HepG2 (cell line): ENCODE measurements at regions not wholly inside any gene's neighbourhood (a gene's known extent, or its start where the extent isn't known, plus 50 kb on each side); places are given as distances from the start of the nearest gene placed in this dataset.

Source experiments
- ATAC-seq: fragments of 200-7000 bp; cut with Tn5 transposase; 3 replicates; pipeline ENCODE4 v1.9.1; 2020; ENCODE audit warnings: mild to moderate bottlenecking, moderate library complexity
- BruUV-seq: library from RNA; stranded (reverse); fragments of 400-500 nt; replicated peaks from 2 replicates; lab custom pipeline; 2021; lab: Mats Ljungman, UMichigan
- CTCF ChIA-PET: fragments of 300-600 bp; formaldehyde crosslinking; extraction: SDS; loops from one replicate; lab custom pipeline; 2021; ENCODE audit warnings: low total read pairs, inconsistent platforms, low intra/inter-chr PET ratio; lab: Yijun Ruan, JAX
- POLR2A ChIA-PET: fragments of 350-600 bp; sonication (Branson Sonifier 250); formaldehyde crosslinking; loops from one replicate; lab custom pipeline; 2020; ENCODE audit warnings: antibody characterized with exemption, inconsistent platforms; lab: Yijun Ruan, JAX
- DNase-seq: peaks from one replicate; pipeline ENCODE4 v3.0.0-alpha.2; 2015; ENCODE audit warnings: low spot score
- FAIRE-seq: peaks from 3 replicates; lab custom pipeline; 2011; peaks lifted over from hg19 to GRCh38; lab: Jason Lieb, UNC
- H2AFZ ChIP-seq: one replicate; pipeline ENCODE4 v1.6.1; 2011; ENCODE audit warnings: low read length, inconsistent platforms
- H3K27ac ChIP-seq: fragments of 300-600 bp; 3 replicates; pipeline ENCODE4 v1.8.0; 2011; ENCODE audit warnings: mixed run types, mild to moderate bottlenecking, mixed read lengths, low read length, inconsistent platforms; ENCODE audit not compliant: insufficient read depth; ENCODE audit errors: extremely low read length
- H3K27me3 ChIP-seq, 2 experiments: fragments of 200-600 bp in 1 of 2; 2 replicates in 1 of 2; 3 replicates in 1 of 2; pipeline versions ENCODE4 v1.6.0 to v1.8.0; 2011; ENCODE audit warnings: low read length in 2 of 2, mild to moderate bottlenecking in 2 of 2, moderate library complexity in 2 of 2, inconsistent platforms in 1 of 2; ENCODE audit not compliant: insufficient read depth in 2 of 2, control insufficient read depth in 1 of 2
- H3K36me3 ChIP-seq, 2 experiments: fragments of 200-600 bp in 1 of 2; replicated peaks in 1 of 2; 2 replicates in 1 of 2; 3 replicates in 1 of 2; pipeline versions ENCODE4 v1.5.1 to v1.8.0; 2011; ENCODE audit warnings: low read length in 2 of 2, inconsistent platforms in 1 of 2; ENCODE audit not compliant: insufficient read depth in 2 of 2, control insufficient read depth in 1 of 2
- H3K4me1 ChIP-seq: 2 replicates; pipeline ENCODE4 v1.5.1; 2012; ENCODE audit warnings: low read length, inconsistent platforms; ENCODE audit not compliant: insufficient read depth
- H3K4me2 ChIP-seq: 2 replicates; pipeline ENCODE4 v1.6.0; 2011; ENCODE audit warnings: low read depth, low read length, inconsistent platforms
- H3K4me3 ChIP-seq, 3 experiments: fragments of 200-600 bp in 1 of 3; sonication (generic), shearing (Covaris generic) in 1 of 3; replicated peaks in 1 of 3; 2 replicates each; pipeline ENCODE4 v1.5.1; 2011 to 2016; ENCODE audit warnings: low read length in 3 of 3, inconsistent platforms in 2 of 3, low read depth in 2 of 3, mild to moderate bottlenecking in 2 of 3, control low read depth in 1 of 3, mixed read lengths in 1 of 3; ENCODE audit not compliant: insufficient read depth in 1 of 3
- H3K79me2 ChIP-seq: one replicate; pipeline ENCODE4 v1.6.1; 2011; ENCODE audit warnings: low read length, inconsistent platforms; ENCODE audit not compliant: insufficient read depth
- H3K9ac ChIP-seq: 2 replicates; pipeline ENCODE4 v1.6.0; 2011; ENCODE audit warnings: mild to moderate bottlenecking, low read depth, low read length, inconsistent platforms; ENCODE audit not compliant: insufficient read depth
- H3K9me3 ChIP-seq: 2 replicates; pipeline ENCODE4 v1.5.1; 2012; ENCODE audit warnings: mild to moderate bottlenecking, low read length
- H4K20me1 ChIP-seq: 2 replicates; pipeline ENCODE4 v1.6.0; 2011; ENCODE audit warnings: inconsistent platforms, mild to moderate bottlenecking, low read length, moderate library complexity; ENCODE audit not compliant: insufficient read depth
- CHD2 ChIP-seq: IDR thresholded peaks from 2 replicates; pipeline ENCODE4 v1.6.1; 2011; ENCODE audit warnings: low read depth, low read length, improper control_type of control experiment
- HMGA1 ChIP-seq: sonication (generic); formaldehyde crosslinking; conservative IDR thresholded peaks from 2 replicates; pipeline ENCODE4 v1.4.0; 2020; ENCODE audit warnings: missing genetic modification reagents
- HOXA9 ChIP-seq: sonication (generic); formaldehyde crosslinking; IDR thresholded peaks from 2 replicates; pipeline ENCODE4 v1.8.1; 2022; ENCODE audit warnings: missing genetic modification reagents, mild to moderate bottlenecking, moderate library complexity, borderline replicate concordance
- MBNL3 ChIP-seq: fragments of 250-450 bp; sonication (Bioruptor Pico); conservative IDR thresholded peaks from 2 replicates; pipeline ENCODE4 v1.8.0; 2022; ENCODE audit warnings: mild to moderate bottlenecking, inconsistent platforms
- MXD4 ChIP-seq: IDR thresholded peaks from 2 replicates; pipeline ENCODE4 v1.6.1; 2016; ENCODE audit warnings: mild to moderate bottlenecking, missing biosample characterization, missing genetic modification reagents
- MYC ChIP-seq: sonication (generic); formaldehyde crosslinking; IDR thresholded peaks from 2 replicates; pipeline ENCODE4 v1.9.0; 2021; ENCODE audit warnings: missing genetic modification reagents, borderline replicate concordance
- RAD51 ChIP-seq: fragments of 450-650 bp; IDR thresholded peaks from 2 replicates; pipeline ENCODE4 v1.6.1; 2016; ENCODE audit warnings: borderline replicate concordance
- SATB2 ChIP-seq: sonication (generic); formaldehyde crosslinking; IDR thresholded peaks from 2 replicates; pipeline ENCODE4 v1.5.0; 2020; ENCODE audit warnings: missing genetic modification reagents
- ZKSCAN8 ChIP-seq: IDR thresholded peaks from 2 replicates; pipeline ENCODE4 v1.6.1; 2016; ENCODE audit warnings: borderline replicate concordance, missing genetic modification reagents, missing compliant biosample characterization
- ZNF546 ChIP-seq: sonication (generic); formaldehyde crosslinking; conservative IDR thresholded peaks from 2 replicates; pipeline ENCODE4 v1.8.1; 2023; ENCODE audit warnings: mild to moderate bottlenecking, missing genetic modification reagents
- ZNF589 ChIP-seq: sonication (generic); formaldehyde crosslinking; conservative IDR thresholded peaks from 2 replicates; pipeline ENCODE4 v1.8.0; 2022; ENCODE audit warnings: mild to moderate bottlenecking, moderate library complexity, missing genetic modification reagents
- WGBS: methylation state at CpG from one replicate; pipeline ENCODE4 v1.1.6; 2017; ENCODE audit warnings: low lambda C conversion rate; 5-methylcytosine and 5-hydroxymethylcytosine counted together
- in situ Hi-C: cut with HindIII; loops from 2 replicates; pipeline ENCODE4 v1.10.0; 2017; ENCODE audit warnings: low pct_unique_long_range_greater_than_20kb; ENCODE audit not compliant: extremely low pct_ligation_motif_present
- intact Hi-C: fragments of 100-400 bp; cut with micrococcal nuclease; formaldehyde crosslinking; loops from one replicate; pipeline ENCODE4 v1.10.0; 2022; ENCODE audit not compliant: unreplicated experiment
- TF ChIP-seq, protein P1 (sequence below): sonication (generic); formaldehyde crosslinking; IDR thresholded peaks from 2 replicates; pipeline ENCODE4 v1.4.0; 2020; ENCODE audit warnings: missing genetic modification reagents, borderline replicate concordance
- TF ChIP-seq, protein P2 (sequence below): fragments of 450-650 bp; IDR thresholded peaks from 2 replicates; pipeline ENCODE4 v1.6.1; 2017; ENCODE audit warnings: mild to moderate bottlenecking
- TF ChIP-seq, protein P3 (sequence below): fragments of 450-650 bp; IDR thresholded peaks from 2 replicates; pipeline ENCODE4 v1.6.1; 2016
- TF ChIP-seq, protein P4 (sequence below): sonication (generic); formaldehyde crosslinking; IDR thresholded peaks from 2 replicates; pipeline ENCODE4 v1.8.1; 2023; ENCODE audit warnings: mild to moderate bottlenecking, missing genetic modification reagents
- TF ChIP-seq, protein P5 (sequence below): sonication (generic); formaldehyde crosslinking; IDR thresholded peaks from 2 replicates; pipeline ENCODE4 v1.8.0; 2022; ENCODE audit warnings: missing genetic modification reagents, mild to moderate bottlenecking, borderline replicate concordance

DNA sequence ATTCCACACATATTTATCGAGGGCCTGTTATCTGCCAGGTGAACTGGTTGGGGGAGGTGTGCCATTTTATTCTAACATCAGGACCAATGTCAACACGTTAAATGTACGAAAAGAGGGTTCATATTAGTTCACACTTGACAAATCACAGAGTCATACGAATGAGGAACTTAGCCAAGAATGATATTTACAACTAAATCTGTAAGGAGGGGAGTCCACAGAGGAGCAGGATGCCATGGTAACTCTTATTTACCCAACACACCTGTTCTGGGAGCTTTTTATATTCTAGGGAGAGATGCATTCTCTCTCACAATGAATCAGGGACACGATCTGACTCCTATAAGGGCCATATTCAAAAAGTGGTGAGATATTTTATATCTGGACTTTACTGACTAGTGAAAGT lies 144.1 kb downstream of the CDC42EP3 start:
- no peaks in the 10 kb centered on the region for H3K36me3 ChIP-seq
- no peak overlapping the region for H3K4me2 ChIP-seq
- H3K9ac ChIP-seq, result no peak overlapping the region
- CTCF ChIA-PET, result no interaction called here
- ATAC-seq (no peak), FAIRE-seq (no peak), DNase-seq (no peak)
- no peak overlapping the region for H2AFZ ChIP-seq
- no peak overlapping the region for H3K27ac ChIP-seq
- intact Hi-C loops, result no loop called here
- H3K4me1 ChIP-seq, result no peaks in the 10 kb centered on the region
- H3K79me2 ChIP-seq, result no peaks in the 10 kb centered on the region
- TF ChIP-seq RAD51 (no peak), MBNL3 (no peak), MXD4 (no peak), ZNF546 (no peak), HOXA9 (CRISPR knock-in tag) (no peak), ZNF589 (CRISPR knock-in tag) (no peak), CHD2 (no peak), HMGA1 (CRISPR knock-in tag) (no peak), ZKSCAN8 (CRISPR knock-in tag) (no peak), SATB2 (CRISPR knock-in tag) (no peak), MYC (CRISPR knock-in tag) (no peak)
- TF ChIP-seq, protein P1, sequence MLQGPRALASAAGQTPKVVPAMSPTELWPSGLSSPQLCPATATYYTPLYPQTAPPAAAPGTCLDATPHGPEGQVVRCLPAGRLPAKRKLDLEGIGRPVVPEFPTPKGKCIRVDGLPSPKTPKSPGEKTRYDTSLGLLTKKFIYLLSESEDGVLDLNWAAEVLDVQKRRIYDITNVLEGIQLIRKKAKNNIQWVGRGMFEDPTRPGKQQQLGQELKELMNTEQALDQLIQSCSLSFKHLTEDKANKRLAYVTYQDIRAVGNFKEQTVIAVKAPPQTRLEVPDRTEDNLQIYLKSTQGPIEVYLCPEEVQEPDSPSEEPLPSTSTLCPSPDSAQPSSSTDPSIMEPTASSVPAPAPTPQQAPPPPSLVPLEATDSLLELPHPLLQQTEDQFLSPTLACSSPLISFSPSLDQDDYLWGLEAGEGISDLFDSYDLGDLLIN (CRISPR knock-in tag), result no peak
- TF ChIP-seq, protein P2, sequence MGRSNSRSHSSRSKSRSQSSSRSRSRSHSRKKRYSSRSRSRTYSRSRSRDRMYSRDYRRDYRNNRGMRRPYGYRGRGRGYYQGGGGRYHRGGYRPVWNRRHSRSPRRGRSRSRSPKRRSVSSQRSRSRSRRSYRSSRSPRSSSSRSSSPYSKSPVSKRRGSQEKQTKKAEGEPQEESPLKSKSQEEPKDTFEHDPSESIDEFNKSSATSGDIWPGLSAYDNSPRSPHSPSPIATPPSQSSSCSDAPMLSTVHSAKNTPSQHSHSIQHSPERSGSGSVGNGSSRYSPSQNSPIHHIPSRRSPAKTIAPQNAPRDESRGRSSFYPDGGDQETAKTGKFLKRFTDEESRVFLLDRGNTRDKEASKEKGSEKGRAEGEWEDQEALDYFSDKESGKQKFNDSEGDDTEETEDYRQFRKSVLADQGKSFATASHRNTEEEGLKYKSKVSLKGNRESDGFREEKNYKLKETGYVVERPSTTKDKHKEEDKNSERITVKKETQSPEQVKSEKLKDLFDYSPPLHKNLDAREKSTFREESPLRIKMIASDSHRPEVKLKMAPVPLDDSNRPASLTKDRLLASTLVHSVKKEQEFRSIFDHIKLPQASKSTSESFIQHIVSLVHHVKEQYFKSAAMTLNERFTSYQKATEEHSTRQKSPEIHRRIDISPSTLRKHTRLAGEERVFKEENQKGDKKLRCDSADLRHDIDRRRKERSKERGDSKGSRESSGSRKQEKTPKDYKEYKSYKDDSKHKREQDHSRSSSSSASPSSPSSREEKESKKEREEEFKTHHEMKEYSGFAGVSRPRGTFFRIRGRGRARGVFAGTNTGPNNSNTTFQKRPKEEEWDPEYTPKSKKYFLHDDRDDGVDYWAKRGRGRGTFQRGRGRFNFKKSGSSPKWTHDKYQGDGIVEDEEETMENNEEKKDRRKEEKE, result no peak
- TF ChIP-seq, protein P3, sequence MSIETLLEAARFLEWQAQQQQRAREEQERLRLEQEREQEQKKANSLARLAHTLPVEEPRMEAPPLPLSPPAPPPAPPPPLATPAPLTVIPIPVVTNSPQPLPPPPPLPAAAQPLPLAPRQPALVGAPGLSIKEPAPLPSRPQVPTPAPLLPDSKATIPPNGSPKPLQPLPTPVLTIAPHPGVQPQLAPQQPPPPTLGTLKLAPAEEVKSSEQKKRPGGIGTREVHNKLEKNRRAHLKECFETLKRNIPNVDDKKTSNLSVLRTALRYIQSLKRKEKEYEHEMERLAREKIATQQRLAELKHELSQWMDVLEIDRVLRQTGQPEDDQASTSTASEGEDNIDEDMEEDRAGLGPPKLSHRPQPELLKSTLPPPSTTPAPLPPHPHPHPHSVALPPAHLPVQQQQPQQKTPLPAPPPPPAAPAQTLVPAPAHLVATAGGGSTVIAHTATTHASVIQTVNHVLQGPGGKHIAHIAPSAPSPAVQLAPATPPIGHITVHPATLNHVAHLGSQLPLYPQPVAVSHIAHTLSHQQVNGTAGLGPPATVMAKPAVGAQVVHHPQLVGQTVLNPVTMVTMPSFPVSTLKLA, result no peak
- TF ChIP-seq, protein P4, sequence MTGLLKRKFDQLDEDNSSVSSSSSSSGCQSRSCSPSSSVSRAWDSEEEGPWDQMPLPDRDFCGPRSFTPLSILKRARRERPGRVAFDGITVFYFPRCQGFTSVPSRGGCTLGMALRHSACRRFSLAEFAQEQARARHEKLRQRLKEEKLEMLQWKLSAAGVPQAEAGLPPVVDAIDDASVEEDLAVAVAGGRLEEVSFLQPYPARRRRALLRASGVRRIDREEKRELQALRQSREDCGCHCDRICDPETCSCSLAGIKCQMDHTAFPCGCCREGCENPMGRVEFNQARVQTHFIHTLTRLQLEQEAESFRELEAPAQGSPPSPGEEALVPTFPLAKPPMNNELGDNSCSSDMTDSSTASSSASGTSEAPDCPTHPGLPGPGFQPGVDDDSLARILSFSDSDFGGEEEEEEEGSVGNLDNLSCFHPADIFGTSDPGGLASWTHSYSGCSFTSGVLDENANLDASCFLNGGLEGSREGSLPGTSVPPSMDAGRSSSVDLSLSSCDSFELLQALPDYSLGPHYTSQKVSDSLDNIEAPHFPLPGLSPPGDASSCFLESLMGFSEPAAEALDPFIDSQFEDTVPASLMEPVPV (CRISPR knock-in tag), result no peak
- TF ChIP-seq, protein P5, sequence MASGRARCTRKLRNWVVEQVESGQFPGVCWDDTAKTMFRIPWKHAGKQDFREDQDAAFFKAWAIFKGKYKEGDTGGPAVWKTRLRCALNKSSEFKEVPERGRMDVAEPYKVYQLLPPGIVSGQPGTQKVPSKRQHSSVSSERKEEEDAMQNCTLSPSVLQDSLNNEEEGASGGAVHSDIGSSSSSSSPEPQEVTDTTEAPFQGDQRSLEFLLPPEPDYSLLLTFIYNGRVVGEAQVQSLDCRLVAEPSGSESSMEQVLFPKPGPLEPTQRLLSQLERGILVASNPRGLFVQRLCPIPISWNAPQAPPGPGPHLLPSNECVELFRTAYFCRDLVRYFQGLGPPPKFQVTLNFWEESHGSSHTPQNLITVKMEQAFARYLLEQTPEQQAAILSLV (CRISPR knock-in tag), result no peak
- H3K4me3 ChIP-seq, result no peak overlapping the region
- no peaks in the 10 kb centered on the region for H4K20me1 ChIP-seq
- in situ Hi-C loops, result no loop called here
- 3% methylated on average over 5 of the region's 5 CpGs for WGBS
- no peaks in the 10 kb centered on the region for H3K9me3 ChIP-seq
- no TSS peak for BruUV-seq
- no peaks in the 10 kb centered on the region for H3K27me3 ChIP-seq
- POLR2A ChIA-PET, result no interaction called here
